ENCODE measurements at regions not wholly inside any gene's neighbourhood (a gene's known extent, or its start where the extent isn't known, plus 50 kb on each side); places are given as distances from the start of the nearest gene placed in this dataset.

GRCh38 chr7:25559581-25560367 is 331.5 kb upstream of the NPVF start:
- DNase-seq = no peak

- DNase-seq = no peak
Measured at GRCh38 chr7:25562673-25563182, 334.4 kb upstream of the NPVF start.

DNA sequence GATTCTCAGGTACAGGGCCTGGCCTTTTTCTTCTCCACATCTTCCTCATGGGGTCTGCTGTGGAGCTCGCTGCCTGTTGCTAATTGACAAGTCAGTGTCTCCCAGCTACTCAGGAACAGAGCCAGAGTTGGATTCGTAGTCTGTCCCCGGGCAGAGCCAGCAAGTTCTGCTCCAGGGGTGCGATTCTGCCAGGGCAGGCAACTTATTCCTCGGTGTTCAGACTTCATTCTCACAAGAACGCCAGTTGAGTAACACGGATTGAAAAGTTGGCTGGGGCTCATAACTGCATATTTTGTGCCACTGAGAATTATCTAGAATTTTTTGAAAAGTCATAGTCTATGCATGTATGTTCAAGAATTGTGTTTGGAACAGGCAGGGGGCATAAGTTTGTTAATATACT is 336.7 kb upstream of the NPVF start:
- no peak for DNase-seq

GRCh38 chr7:25565949-25566348 is 337.7 kb upstream of the NPVF start:
- DNase-seq = peak; percentile 15 to 63 (median 43)

DNA sequence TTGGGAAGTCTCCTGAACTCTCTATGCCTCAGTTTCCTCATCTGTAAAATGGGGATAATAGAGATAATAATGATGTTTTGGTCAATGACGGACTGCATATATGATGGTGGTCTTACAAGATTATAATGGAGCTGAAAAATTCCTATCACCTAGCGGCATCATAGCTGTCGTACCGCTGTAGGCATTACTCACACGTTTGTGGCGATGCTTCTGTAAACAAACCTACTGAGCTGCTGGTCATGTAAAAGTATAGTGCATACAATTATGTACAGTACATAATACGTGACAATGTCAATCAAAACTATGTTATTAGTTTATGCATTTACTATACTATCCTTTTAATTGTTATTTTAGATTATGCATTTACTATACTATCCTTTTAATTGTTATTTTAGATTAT is 339.1 kb upstream of the NPVF start:
- DNase-seq = no peak

GRCh38 chr7:25569765-25570164 is 341.5 kb upstream of the NPVF start:
- no peak for DNase-seq

- DNase-seq = no peak
Measured at GRCh38 chr7:25572423-25572822, 344.1 kb upstream of the NPVF start.

- no peak for DNase-seq
Measured at GRCh38 chr7:25574828-25575227, 346.5 kb upstream of the NPVF start.

- no peak for DNase-seq
Measured at GRCh38 chr7:25575634-25576033, 347.3 kb upstream of the NPVF start.

DNA sequence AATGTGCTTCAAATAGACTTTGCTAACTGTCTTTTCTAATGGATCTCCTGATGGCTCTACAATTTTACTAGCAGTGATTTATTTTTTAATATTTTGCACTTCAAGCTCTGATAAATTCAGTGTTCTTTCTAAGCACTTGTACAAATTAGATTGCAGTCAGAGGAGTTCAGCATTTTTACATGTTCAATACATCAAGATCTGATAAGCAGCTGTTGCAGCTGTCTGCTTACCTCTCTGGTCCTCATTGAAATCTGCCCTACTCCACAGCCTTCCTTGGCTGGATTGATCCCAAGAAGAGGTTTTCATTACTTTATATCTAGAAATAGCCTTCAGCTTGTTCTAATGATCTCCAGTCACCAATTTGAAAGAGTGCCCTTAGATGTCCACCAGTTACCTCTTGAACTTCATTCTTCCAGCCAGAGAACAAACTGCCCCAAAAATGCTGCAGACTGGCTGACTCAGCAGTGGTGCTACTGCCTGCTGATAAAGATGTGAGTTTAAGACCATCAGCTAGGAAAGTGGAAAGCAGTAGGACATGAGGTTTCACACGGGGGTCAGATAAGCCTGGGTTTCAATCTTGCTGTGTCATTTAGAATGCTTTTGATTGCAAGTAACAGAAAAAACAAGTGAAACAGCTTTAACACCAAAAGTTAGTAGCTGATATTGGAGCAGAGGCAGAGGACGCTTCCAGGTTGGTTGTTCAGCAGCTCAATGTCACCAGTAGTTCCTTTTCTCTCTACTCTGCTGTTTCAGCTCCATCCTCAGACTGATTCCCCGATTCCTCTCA is 350.9 kb upstream of the NPVF start:
- no peak for DNase-seq

- DNase-seq = no peak
Measured at GRCh38 chr7:25579778-25580075, 351.4 kb upstream of the NPVF start.

DNA sequence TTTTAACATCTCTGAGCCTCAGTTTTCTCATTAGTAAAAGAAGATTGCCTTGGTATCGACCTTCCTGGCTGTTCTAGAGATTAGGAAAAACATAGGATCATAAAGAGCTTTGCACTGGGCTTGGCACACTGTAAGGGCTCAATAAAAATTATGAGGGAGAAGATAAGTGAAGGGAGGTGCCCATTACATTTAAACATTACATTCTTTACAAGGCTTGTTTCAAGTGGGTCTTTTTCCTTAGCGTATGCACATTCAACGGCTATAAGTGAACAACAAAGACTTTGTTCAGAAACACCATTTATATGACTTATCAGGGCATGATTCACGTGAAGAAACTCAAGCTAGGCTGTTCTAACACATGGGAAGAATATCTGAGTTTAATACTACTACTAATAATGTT is 351.9 kb upstream of the NPVF start:
- DNase-seq = no peak

DNA sequence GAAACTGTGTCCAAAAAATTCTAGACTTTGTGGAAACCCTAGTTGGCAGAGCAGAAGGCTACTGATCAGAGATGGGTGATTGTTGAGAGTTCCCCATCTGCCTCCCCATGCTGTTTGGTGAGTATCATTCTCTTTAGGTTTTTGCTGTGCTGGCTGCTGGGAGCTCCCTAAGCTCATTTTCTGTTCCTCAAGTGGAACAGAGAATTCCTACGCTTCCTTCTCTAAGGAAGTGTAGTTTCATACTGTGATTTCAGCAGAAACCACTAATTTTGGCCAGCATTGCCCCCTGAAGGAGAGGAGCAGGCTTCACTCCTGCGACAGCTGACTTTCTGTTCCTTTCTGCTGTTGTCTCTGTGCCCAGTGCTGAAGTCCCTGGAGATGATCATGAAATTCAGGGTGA is 355.3 kb upstream of the NPVF start:
- no peak for DNase-seq

- no peak for DNase-seq
Measured at GRCh38 chr7:25584112-25584938, 356.0 kb upstream of the NPVF start.

GRCh38 chr7:25586513-25586912 is 358.2 kb upstream of the NPVF start:
- DNase-seq = no peak

- no peak for DNase-seq
Measured at GRCh38 chr7:25594122-25594521, 365.8 kb upstream of the NPVF start.

- no peak for DNase-seq
Measured at GRCh38 chr7:25594728-25595127, 366.4 kb upstream of the NPVF start.

DNA sequence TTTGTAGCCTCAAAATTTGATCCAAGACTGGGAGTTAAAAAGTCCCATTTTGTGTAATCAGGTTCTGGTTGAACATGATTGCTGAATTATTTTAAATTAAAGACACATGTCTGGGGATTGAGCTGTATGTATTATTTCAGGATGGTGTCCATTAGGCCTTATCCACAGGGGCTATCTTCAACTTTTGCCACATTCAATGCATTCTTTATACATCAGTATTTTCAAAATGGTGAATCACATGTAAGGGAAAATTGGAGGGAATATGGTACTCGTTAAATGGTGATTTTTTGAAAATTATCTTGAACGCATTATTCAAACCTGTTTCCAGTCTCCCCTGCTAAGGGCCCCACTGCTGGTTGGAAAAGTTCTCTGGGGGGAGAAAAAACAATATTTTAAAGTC is 367.7 kb upstream of the NPVF start:
- no peak for DNase-seq

GRCh38 chr7:25596443-25596842 is 368.2 kb upstream of the NPVF start:
- no peak for DNase-seq

GRCh38 chr7:25597946-25598345 is 369.7 kb upstream of the NPVF start:
- DNase-seq = peak in 1 of 5 donors; percentile 8

DNA sequence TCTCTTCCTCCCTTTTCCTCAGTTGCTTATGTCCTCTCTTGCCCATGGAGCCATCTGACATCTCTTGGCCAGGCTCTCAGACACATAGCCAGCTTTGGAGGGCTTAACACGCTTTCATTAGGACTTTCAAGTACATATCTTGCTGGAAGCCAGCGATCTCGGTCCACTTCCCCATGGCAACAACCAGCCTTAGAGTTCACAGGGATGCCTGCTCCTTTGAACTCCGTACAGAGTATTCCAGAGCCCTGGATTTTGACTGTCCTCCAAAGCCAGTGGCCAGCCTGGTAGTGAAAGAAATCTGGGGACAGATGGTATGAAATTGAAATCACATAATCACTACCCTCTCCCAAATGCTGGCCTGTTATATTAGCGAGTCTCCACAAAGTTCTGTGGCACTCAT is 370.5 kb upstream of the NPVF start:
- DNase-seq = no peak

DNA sequence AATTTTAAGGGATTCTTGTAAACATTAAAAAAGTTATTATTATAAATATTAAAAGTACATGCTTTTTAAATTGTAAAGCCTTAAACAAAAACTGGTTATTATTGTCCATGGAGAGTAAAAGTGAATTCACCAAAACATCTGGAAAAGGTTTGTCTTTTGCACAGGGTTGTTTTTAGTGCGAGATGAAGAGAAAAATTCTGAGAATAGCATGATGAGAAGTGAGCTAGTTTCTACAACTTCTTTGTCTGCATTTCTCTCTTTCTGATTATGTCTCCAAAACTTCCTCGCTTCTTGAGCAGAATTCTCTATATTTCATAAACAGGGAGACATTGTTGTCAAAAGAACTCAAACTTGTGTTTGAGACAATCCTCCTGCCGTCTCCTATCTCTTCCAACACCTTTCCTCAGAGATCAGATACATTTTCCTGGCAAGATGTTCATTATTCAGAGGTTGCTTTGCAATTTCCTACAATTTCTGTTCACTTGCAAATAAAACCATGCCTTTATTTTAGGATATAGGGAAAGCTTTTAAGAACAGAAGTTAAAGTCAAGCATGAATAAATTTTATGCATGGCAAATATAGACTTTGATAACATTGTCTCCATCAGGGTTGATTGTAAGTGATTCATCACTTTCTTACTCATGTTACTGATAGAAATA is 372.1 kb upstream of the NPVF start:
- DNase-seq = no peak
